CD4-positive, alpha-beta T cell treated with Interleukin-21 for 1 hour (primary cell): ENCODE measurements at regions not wholly inside any gene's neighbourhood (a gene's known extent, or its start where the extent isn't known, plus 50 kb on each side); places are given as distances from the start of the nearest gene placed in this dataset.

ENCODE experiments used
- DNase-seq: peaks from one replicate; pipeline ENCODE4 v3.0.0-alpha.2; 2020

DNA sequence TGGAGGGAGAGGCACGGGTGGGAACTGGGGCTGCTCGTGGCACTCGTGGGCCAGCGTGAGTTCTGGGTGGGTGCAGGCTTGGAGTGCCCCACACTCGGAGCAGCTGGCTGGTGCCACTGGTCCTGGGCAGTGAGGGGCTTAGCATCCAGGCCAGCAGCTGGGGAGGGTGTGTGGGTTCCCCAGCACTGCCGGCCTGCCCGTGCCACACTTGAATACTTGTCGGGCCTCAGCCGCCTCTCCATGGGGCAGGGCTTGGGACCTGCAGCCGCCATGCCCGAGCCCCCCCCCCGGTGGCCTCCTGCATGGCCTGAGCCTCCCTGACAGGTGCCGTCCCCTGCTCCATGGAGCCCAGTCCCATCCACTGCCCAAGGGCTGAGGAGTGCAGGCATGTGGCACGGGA is 207.2 kb downstream of the CD109 start:
- DNase-seq: no peak

DNA sequence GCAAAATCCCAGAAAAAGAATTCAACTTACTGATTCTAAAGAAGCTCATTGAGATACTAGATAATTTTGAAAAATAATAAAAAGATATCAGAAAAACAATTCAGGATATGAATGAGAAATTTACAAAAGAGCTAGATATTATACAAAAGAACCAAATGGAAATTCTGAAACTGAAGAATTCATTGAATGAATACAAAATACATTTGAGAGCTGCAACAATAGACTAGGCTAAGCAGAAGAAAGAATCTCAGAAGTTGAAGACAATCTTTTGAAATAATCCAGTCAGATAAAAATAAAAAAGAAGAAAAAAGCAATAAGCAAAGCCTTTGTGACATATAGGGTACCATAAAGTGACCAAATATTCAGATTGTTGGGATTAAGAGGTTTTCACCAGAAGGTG is 206.0 kb downstream of the CD109 start:
- DNase-seq: no peak

DNA sequence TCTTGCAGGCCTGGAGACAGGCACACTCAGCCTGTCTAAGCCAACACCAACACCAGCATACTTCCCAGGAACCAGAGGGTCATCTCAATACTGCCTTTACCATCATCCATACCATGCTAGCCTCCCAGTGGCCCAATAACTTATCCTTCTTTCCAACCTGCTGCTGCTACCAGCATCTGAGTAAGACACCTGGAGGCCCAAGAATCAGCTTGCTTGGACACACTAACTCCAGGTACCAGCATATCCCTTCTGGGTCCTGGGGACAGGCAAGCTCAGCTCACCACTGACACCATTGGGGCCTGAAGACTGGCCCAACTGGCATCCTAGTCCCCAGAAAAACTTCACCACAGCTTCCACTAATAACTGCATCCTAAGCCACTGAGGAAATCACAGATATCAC is 205.3 kb downstream of the CD109 start:
- DNase-seq: no peak

DNA sequence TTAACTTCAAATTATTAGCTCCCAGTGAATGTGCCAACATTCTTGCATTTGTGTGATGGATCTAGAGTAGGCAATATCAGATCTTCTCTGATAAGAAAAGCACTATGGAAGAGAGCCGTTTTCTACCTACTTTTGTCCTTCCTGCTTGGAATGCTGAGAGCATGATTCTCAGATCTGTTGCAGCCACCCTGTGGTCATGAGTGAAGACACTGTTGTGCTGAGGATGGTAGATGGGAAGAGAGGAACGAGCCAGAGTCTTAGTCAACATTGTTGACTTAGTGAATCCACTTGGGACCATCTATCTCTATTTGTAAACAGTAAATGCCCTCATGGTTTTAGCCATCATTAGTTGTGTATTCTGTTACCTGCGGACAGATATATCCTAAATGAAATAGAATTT is 202.6 kb downstream of the CD109 start:
- no peak for DNase-seq

DNA sequence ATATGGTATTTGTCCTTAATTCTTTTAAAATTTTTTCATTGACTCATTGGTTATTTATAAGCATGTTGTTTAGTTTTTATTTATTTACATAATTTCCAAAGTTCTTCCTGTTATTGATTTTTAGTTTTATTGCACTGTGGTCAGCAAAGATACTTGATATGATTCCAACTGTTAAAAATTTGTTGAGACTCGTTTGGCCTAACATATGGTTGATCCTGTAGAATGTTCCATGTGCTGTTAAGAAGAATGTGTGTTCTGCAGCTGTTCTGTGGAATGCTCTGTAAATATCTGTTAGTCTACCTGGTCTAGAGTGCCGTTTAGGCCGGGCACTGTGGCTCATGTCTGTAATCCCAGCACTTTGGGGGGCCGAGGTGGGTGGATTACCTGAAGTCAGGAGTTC is 197.7 kb downstream of the CD109 start:
- no peak for DNase-seq

DNA sequence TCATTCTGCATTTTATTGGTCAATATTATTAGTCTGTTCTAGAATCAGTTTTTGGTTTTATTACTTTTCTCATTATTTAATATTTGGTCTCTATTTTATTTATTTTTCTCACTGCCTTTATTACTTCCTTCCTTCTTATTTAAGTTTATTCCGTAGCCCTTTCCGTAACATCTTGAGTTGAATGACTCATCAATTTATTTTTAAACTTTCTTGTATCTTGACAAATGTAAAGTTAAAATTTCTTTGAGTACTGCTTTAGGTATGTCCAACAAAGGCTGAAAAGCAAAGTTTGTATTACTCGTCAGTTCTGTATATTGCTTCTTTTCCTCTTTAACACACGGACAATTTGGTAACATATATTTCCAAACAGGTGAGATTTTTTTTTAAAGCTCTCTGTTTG is 192.0 kb downstream of the CD109 start:
- no peak for DNase-seq

DNA sequence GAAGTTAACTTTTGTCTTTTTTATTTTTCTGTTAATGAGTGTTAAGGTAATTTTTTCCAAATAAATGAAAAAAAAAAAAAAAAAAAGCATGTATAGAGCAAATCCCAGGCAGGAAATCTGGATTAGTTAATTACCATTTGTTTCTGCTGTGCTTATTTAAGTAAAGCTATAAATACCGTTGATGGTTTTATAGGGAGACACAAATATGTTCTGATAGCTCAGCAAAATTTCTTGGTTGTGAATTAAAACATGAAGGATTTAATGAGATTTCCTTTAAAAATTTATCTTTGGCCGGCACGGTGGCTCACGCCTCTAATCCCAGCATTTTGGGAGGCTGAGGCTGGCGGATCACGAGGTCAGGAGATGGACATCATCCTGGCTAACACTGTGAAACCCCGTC is 189.4 kb downstream of the CD109 start:
- DNase-seq: no peak

DNA sequence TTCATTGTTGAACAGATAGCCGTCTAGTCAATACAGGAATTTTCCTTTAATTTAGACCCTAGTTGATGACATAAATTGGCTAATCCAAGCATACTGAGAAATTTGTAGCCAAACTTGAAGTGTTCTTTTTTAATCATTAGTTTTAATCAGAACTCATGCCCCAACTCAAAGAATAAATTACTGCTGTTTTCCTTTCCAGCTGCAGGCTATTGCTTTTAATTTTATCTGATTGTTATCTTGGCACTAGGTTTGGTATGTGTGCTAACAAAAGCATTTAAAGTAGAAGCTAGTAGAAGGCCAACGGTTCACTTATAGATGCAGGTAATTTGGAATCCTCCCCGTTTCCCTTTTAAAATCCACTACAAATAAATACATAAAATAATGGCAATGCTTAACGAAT is 188.5 kb downstream of the CD109 start:
- DNase-seq: no peak

DNA sequence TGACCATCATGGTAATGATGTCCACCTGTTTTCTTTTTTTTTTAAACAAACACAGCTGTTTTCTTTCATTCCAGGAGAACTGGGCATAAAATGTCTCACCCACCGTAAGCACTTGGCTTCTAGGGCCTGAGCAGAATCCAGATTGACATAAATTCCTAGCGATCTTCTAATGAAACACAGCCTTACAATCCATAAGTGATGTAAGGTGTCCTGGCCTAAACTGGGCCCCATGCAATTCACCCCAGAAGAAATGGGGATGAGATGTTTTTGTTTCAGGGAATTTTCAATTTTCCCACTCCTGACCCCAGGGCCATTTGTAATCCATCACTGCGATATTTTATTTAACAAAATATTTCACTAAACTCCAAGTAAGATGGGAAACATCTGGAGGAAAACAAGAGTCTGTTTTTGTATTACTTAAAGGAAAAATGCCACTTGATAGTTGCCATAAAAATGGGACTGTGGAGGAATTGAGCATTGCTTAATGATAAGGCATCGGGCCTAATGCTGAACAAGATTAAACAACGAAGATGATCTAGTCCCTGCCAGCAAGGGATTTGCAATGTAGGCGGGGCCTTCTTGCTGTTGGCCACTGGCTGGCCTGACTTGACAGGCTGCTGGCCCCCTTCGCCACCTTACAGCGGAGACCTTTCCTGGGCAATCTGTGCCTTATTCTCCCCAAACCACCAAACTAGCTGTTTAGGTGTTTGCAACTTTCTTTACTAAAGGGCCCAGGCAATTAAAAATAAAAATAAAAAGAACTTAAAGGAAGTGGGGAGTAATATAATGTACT is 183.7 kb downstream of the CD109 start:
- DNase-seq: no peak

DNA sequence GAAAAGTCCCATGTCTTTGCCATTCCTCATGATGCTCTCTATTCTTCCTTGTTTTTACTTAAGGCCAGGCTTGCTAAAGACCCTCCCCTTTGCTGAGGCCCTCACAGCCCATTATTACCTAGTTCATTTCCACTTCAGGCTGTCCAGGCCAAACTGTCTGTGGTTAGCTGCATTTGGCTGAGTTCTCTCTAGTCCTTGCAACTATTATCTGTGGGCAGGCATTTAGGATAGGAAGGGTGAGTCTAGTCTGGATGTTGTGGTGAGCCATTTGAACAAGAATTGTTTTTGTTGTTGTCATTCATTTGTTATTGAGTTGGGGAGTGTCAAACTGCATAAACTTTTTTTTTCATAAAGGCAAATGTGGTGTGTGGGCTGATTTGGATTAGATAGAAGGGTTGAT is 182.4 kb downstream of the CD109 start:
- no peak for DNase-seq
